ENCODE measurements at regions not wholly inside any gene's neighbourhood (a gene's known extent, or its start where the extent isn't known, plus 50 kb on each side); places are given as distances from the start of the nearest gene placed in this dataset.
A peak's percentile ranks its signal among the peaks of the same experiment; 100 is the strongest.
"Not testable (repeated sequence)": the region's sequence is repeated elsewhere in the genome, so short reads cannot be mapped to it uniquely, and the experiment has no call there.

DNA sequence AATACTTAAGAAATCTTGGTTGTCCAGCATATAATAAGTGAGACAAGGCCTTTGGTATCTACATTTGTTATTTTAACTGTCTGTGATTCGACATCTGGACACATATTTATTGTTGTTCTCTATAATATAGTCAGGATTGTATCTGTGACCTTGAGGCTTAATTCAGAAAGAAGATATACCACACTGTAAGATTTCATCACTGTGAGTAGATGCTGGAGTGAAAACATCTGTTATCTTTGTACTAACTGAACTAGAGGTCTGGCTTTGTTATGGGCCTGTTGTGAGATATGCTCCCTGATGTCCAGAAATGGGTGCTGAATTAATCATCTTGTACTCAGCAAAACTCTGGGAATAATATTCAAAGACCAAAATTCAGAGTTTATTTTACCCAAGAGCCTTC, 148.5 kb downstream of the ISOC1 start:
- DNase-seq (ENCODE audit: low read depth) = peak; percentile 70
- H3K4me3 ChIP-seq (replicated peaks; ENCODE audit: low read depth, low read length) = no peak overlapping the region
- no peak for TF ChIP-seq CTCF (IDR thresholded peaks at IDR 0.05; ENCODE audit: low read length, missing control alignments)

DNA sequence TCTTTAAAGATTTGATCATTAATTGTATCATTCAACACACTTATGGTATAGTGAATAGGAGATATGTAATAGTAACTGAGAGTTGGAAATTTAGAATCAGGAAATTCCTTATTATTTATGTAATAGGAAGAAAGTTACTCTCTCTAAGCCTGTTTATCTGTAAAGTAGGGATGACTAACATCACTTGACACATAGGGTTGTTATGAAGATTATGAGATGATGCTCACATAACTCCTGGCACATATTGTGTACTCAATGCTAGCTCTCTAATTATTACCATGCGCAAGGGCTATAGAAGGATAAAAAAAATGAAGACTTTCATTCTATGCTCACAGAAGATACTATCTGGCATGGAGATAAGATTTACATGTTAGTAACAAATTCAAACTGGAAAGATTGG, 149.9 kb downstream of the ISOC1 start:
- no peak for TF ChIP-seq CTCF (IDR thresholded peaks at IDR 0.05; ENCODE audit: low read length, missing control alignments)
- DNase-seq (ENCODE audit: low read depth) = peak; percentile 79
- H3K4me3 ChIP-seq (replicated peaks; ENCODE audit: low read depth, low read length) = no peak overlapping the region

DNA sequence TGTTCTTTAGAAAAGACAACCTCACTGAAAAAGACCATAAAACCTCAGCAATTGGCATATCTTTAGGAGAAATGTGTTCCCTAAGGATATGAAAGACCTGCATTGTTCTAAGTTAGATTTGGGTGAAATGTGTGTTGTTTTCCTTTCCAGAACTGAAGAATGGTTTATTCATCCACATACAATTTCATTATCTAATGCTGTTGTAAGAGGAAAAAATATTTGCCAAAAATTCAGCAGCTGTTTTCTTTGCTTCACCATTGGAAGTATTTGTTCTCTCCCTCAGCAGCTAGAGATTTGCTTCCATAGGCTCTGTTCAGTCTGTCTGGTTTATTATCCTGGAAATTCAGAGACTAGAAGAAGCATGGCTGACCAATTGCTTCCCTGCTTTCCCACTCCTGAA, 150.9 kb downstream of the ISOC1 start:
- peak; percentile 91 for DNase-seq (ENCODE audit: low read depth)
- no peak for TF ChIP-seq CTCF (IDR thresholded peaks at IDR 0.05; ENCODE audit: low read length, missing control alignments)
- H3K4me3 ChIP-seq (replicated peaks; ENCODE audit: low read depth, low read length) = no peak overlapping the region

DNA sequence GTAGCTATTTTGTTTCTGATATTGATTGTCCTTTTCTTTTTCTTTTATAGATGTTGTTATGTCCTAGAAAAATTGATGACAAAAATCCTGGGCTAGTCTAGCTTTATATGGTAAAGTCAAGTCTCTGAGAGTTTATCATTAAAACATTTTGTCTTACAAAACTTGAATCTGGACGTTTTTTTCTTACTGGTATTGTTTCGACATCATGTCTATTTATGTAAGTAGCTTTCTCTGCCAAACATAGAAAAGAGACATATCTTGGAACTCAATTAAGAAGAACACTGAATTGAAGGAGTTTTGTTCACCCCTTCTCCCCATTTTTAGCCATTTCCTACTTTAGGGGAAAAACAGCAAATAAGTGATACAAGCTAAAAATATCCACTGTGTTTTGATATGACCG, 151.5 kb downstream of the ISOC1 start:
- peak; percentile 80 for DNase-seq (ENCODE audit: low read depth)
- no peak for TF ChIP-seq CTCF (IDR thresholded peaks at IDR 0.05; ENCODE audit: low read length, missing control alignments)
- no peak overlapping the region for H3K4me3 ChIP-seq (replicated peaks; ENCODE audit: low read depth, low read length)

DNA sequence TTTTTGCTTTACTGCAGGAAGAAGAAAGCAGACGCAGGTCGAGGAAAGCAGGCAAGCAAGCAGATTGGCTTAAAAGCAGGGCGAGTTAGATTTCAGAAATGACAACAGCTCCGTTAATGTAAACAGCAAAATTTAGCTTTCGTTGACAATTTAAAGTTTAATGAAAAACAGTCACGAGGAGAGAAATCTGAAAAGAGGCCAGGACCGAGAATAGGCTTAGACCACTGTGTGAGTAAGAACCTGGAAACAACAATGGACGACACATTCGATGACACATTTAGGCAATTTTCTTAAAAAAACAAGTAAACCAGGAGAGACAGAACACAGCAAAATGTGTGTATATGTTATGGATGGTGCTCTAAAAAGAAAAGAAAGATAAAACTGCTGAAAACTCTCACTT, 155.3 kb downstream of the ISOC1 start:
- no peak for TF ChIP-seq CTCF (IDR thresholded peaks at IDR 0.05; ENCODE audit: low read length, missing control alignments)
- DNase-seq (ENCODE audit: low read depth) = no peak

DNA sequence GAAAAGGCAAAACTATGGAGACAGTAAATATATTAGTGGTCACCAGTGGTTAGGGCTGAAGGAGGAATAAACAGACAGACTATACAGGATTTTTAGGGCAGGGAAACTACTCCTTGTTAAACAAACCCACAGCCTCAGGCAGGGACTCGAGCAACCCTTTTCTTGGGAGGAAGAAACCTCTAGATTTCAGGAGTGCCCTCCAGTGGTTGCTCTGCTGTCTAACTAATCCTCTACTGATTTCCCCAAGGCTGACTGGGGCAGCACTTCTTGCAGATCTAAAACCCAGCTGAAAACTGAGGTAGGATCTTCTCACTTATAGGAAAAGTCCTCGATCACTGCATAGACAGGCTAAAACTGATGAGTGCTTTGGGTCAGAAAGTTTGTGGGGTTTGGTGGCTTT, 176.8 kb downstream of the ISOC1 start:
- TF ChIP-seq CTCF (IDR thresholded peaks at IDR 0.05; ENCODE audit: low read length, missing control alignments) = peak; percentile 67
- no peak overlapping the region for H3K4me3 ChIP-seq (replicated peaks; ENCODE audit: low read depth, low read length)
- DNase-seq (ENCODE audit: low read depth) = peak; percentile 77

More for the DNA sequence above, 155.3 kb downstream of the ISOC1 start:
- no peak overlapping the region for H3K4me3 ChIP-seq (replicated peaks; ENCODE audit: low read depth, low read length)

- TF ChIP-seq CTCF (IDR thresholded peaks at IDR 0.05; ENCODE audit: low read length, missing control alignments) = no peak
- DNase-seq (ENCODE audit: low read depth) = no peak
- H3K4me3 ChIP-seq (replicated peaks; ENCODE audit: low read depth, low read length) = no peak overlapping the region
Measured at GRCh38 chr5:129284010-129284409, 176.1 kb upstream of the ADAMTS19 start.

DNA sequence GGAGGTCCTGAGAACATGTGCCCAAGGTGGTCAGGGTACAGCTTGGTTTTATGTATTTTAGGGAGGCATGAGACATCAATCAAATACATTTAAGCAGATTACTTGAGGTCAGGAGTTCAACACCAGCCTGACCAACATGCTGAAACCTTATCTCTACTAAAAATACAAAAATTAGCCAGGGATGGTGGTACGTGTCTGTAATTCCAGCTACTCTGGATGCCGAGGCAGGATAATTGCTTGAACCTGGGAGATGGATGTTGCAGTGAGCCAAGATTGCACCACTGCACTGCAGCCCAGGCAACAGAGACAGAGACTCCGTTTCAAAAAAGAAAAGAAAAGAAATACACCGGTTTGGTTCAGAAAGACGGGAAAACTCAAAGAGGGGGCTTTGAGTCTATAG, 165.9 kb upstream of the ADAMTS19 start:
- not testable (repeated sequence) for H3K4me3 ChIP-seq (replicated peaks; ENCODE audit: low read depth, low read length); DNase-seq (ENCODE audit: low read depth)
